CD4-positive, alpha-beta T cell treated with Interleukin-2 at 100 ng/mL for 4 hours (primary cell): ENCODE measurements at regions not wholly inside any gene's neighbourhood (a gene's known extent, or its start where the extent isn't known, plus 50 kb on each side); places are given as distances from the start of the nearest gene placed in this dataset.

Source experiments
- DNase-seq: peaks from one replicate; pipeline ENCODE4 v3.0.0-alpha.2; 2020; ENCODE audit warnings: low spot score

DNA sequence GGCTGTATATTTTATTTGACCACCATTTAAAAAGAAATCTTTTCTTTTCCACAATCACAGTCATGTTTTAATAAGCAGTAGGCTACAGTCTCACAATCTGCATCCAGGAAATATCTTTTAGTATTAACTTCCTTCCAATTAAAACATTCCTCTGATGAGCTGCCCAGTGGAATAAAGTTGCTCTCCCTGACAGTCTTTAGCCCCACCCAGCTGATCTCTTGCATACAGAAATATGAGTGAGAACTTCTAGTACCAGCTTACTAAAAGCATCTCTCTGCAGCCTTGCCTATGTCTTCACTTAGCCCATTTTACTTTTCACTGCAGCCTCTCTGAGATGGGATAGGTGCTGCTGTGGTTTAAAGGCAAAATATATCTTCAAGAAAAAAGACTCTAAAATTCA lies 143.4 kb upstream of the ANO3 start:
- DNase-seq, result no peak

DNA sequence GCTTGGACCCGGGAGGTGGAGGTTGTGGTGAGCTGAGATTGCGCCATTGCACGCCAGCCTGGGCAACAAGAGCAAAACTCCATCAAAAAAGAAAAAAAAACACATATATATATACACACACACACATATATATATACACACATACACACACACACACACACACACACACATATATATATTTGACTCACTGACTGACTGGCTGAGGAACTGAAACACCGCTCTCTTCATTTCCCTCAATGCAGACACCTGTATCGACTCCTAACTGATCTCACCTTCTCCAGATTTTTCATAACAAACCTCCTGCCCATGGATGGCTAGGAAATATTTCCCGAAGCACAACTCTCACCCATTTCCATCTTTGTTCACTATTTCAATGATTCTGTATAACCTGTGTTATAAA lies 140.7 kb upstream of the ANO3 start:
- DNase-seq, result no peak

DNA sequence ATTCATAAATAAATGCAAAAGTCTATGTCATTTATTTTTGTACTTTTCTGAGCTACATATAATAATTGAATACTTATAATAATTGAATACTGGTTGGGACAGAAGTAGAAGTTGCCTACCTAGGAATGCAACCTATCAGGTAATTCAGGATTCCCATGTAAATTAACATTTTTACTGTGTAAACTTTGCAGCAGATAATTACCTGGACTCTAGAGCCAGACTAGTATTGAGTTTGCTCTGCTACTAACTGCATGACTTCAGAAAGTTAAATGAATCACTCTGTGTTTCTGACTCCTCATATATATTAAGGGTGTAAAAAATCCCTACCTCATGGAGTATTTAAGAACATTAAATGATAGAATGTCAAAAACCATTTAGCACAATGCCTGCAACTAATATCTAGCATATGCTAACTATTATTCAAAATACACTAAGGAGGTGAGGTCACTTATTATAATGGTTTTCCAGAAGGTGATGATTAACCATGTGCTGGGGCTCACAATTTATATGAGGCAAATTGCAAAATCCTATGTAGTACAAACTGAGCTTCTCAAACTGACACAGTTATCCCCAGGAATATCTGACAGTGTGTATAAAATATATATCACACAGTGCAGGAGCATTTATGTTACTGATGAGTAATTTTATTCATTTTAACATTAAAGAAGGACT lies 138.1 kb upstream of the ANO3 start:
- no peak for DNase-seq

DNA sequence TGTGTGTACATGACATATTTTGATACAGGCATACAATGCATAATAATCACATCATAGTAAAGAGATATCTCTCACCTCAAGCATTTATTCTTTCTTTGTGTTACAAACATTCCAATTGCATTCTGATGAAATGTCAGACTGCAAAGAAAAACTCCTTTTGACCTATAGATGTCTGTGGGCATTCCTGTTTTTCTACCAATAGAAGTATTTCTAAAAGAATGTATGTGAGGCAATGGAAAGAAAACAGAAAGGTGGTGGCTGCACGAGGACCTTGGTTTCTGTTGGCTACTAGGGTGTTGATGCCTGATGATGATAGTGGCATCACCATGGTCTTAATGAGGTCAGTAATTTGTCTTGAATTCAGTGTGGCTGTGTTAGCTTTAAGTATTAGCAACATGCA lies 137.0 kb upstream of the ANO3 start:
- no peak for DNase-seq

DNA sequence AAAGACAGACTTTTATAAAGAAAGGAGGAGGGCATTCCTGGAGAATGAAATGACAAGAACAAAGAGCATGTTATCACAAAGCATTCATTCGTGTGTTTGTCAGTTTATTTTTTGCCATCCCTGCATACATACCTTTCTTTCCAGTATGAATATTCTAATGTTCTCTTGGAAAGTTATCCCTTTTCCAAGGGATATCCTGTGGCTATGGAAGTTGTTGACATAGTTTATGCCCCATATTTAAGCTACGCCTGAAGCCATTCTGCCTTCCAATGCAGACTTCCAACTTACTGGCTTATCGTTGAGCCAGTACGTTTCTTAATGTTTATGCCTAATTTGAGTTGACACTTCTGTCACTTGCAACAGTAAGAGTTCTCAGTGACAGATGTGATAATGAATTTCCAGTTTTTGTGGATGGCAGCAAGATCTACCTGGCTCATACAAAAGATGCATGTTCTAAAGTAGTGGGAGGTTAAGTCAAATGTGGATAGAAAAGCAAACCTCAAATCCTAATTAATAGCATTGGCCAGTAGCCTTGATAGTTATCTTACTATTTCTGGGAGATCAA lies 133.3 kb upstream of the ANO3 start:
- DNase-seq, result no peak

DNA sequence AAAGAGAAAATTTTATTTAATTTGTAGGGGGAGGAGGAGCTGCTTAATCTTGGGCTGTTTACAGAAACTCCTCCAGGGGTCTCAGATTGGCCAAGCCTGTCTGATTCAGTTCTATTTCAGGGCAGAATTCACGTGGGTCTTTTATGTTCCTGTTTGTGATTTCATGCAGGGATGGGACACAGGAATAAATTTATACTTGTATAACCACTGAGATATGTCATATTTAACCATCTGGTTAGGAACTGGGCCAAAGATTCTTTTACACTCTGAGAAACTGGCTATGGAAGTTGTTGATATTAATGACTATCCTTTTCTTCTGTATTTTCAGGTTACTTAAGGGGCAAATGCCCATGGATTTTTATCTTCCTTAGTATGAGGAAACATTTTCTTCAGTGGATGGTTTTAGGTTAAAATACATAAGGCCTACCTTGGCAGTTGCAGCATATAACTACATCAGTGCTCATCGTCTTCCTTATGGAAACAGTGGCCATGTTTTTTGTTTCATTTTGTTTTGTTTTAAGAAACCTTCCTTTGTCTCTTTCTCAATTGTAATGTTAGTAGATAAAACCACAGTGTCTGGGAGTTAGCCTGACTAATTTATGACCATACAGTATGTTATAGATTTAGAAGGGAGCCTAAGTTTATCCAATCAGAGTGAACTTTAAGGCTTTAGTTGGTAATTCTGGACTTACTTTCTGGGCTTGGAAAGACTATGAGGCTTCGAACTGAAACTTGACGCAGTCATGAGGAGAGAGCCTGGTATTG lies 132.4 kb upstream of the ANO3 start:
- no peak for DNase-seq

DNA sequence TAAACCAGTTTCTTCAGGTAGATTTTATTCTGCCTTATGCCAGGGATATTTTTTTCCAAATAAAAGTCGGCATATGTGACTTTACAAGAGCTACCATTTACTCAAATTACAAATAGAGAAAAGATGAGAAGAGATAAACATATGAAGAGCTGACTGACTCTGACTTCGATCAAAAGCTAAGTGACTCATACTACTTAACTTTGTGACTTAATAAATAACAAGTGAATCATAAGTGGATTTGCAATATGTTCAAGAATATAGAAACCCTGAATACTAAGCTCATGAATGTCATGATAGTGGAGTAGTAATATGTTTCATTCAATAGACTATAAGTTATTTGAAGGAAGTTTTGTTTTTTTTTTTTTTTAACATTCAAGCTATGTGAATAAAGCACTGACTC lies 130.5 kb upstream of the ANO3 start:
- no peak for DNase-seq

DNA sequence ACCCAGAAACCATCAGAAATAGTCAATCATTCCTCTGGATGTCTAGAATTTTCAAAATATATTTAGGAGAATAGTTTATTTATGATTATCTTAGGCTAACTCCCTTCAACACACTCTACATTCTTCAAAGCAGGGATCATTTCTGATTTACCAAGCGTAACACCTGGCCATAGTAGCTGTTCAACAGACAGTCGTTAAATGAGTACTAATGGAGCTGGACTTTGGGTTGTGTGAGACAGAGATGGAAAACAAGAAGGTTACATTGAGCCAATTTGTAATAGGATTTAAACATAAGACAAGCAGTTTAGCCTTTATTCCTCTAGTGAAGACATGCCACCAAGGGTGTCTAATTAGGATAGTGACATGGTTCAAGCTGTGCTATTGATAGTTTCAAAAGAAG lies 129.2 kb upstream of the ANO3 start:
- no peak for DNase-seq

DNA sequence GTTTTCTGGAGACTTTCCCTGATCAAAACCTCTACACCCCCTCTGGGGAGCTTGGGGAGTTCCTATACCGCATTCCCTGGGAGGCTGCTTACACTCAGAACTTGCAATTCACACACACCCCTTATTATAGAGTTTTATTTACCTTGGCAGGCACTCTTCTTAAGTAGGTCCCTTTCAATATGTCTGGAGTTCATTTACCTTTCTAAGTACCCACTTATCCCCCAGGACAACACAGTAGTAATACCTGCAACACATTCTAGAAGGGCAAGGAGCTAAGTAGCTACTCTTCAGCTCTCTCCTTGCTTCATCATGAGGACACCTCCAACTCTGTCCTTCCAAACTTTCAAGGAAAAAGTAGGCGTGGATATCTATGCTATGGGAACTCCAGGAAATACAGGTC lies 127.8 kb upstream of the ANO3 start:
- no peak for DNase-seq

DNA sequence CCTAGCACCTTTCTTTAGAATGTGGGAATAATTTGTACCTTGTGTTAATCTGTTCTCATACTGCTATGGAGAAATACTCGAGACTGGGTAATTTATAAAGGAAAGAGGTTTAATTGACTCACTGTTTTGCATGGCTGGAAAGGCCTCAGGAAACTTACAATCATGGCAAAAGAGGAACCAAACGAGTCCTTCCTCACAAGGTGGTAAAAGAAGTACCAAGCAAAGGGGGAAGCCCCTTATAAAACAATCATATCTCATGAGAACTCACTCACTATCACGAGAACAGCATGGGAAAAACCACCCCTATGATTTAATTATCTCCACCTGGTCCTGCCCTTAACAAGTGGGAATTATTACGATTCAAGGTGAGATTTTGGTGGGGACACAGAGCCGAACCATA lies 127.1 kb upstream of the ANO3 start:
- DNase-seq, result no peak

DNA sequence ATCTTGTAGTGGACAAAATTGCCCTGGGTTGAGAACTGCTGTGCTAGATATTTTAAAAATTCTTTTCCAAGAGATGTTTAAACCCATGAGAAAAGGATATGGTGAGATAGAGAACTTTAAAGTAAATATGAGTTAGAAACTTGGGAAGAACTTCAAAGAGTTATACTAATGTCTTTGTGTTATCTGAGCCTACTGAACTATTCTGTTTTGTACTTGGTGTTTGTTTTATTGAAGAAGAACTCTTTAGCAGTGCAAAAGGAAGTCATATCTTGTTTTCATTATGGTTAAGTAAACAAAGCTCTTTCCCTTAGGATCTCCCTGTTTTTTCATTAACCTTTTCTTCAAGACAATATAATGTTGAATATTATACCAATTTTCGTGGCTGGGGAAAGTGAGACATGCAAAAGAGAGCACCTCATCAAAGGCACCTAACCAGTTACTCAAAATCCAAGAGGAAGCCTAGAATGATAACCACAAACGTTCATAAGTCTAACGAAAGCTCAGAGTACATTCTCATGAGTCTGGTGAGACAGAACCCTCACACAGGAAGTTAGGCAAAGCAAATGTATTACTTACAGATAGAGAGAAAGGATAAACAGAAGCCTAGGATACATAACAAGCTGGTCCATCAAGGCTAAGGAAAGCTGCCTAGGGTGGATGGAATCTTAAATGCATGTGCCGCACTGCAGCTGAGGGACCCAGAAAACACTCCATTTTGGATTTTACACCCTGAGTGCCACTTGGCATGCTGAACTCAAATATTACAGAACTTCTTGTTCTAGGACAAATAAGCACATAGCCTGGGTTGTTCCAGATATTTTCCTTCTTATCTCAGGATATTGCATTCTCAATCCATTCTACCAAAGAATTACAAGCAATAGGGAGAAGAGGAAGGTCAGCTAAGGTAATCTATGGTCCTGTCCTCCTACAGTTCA lies 112.5 kb upstream of the ANO3 start:
- DNase-seq, result no peak

DNA sequence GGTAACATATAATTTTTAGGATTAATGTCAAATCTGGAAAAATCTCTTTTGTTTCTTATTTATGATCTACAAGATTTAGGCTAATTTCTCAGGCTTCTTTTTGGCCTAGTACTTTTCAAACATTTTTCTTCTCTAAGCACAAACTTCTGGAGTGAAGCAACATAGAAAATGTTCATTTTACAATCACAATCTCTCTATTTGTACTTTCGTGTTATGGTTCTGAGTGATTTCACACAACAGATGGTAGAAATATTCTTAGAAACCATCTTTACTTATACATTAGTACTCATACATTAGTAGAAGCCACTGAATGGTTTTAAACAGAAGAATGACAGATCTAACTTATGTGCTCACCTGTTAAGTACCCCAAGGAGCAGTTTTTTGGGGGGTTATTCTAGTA lies 106.3 kb upstream of the ANO3 start:
- DNase-seq, result no peak

DNA sequence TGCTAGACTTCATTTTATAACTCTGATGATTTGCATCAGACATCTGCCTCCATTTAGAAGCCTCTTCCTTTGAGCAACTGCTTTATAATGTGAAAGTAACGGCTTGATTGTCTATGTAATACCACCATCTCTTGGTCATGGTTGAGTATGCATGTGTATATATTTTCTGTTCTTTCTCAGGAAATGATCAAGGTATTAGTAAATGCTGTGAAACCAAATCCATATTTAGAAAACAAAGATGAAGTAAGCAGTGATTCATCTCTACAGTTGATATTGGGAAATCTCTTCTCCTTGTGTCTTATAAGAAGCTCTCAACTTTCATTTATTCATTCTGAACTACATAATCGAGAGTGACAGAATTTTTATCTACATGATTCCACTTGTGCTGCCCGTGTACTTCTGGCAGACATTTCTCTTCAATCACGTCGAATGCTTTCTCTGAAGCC lies 104.6 kb upstream of the ANO3 start:
- no peak for DNase-seq

DNA sequence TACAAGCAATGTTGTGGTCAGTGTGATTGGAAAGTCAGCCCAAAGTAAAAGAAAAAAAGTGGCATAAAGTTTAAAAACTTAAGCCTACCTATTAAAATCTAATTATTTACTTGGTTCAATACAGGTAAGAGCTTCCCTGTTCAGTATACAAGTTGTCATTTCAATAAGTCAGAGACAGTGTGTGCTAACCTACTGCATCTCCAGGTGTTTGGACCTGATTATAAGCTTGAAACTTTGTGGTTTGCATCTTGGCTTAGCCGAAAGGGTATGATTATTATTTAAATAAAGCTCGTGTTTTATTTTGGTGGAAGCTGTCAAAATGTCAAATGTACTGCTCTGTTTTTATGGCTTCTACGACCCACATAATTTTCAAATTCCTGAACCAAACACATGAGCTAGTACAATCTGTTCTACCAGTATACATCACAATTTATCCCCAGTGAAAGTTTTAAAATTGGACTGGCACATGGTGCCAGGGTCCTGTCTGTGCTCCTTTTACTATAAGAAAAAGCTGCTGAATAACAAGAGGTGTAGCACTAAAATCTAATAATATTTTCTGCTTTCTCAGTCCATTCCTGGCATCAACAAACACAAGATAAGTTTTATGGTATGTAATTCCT lies 103.9 kb upstream of the ANO3 start:
- DNase-seq, result no peak

DNA sequence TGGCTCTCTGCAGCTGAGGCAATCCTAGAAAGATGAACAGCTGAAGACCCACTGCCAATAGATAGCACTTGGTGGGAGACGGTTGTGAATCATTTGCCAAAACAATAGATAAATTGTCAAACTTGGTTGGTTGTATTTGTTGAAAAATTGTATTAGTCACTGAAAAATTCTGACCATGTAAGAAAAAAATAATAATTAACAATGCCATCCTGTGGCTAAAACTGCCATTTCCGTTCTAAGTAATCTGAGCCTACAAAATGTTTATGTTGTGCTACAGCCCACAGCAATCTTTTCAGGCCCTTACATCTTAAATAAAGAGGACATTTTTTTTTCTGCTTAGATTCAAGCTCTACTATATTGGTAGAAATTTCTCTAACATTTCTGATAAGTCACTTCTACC lies 103.2 kb upstream of the ANO3 start:
- no peak for DNase-seq

DNA sequence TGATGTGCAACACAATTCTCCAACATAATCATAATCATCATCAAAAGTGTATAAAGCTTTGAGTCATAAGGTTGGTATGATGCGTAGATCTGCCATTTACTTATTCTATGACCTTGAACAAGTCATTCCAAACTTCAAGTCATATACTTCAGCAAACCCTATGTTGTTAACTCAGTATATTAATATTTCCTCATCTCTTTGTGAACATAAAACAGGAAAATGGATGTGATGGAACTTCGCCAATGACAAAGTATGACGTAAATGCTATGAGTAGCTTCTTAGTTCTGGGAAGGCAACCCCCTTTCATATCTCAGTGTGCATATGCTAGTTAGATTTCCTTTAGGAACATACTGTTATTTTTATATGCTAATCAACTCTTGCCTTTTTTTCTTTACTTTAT lies 102.7 kb upstream of the ANO3 start:
- DNase-seq, result no peak

DNA sequence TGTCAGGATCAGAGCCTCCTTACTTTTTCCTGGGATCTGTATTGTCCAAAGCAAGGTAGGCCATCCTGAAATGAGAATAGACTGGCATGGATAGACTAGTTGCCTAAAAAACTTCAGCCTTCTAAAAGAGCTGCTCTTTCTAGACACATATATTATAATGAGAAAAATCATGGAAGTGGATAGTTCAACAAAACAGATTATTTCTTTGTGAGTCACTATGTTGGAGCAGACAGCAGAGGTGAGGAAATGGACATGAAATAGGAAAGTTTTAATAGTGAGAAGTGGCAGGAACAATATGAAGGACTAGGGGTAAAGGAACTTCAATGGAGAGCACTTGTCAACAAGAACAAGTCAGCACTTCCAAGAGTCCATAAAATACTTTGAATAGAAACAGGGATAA lies 101.9 kb upstream of the ANO3 start:
- DNase-seq, result no peak

DNA sequence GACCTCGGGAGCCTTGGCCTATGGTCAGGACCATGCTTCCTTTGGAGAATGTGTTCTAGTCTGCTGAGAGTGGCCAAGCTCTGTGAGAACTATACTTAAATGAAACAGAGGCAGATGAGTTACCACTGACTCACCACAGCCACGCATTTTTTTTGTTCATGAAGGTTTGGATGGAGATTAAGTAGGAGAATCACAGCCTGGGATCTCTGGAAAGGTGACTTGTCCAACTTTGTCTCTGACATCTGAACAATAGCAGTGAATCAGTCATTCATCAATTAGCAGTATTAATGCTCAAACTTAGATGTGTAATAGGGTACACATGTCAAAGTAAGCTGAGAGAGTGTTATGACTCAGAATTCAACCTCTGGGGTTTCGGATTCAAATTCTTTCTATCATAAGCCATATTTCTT lies 100.7 kb upstream of the ANO3 start:
- DNase-seq, result no peak

DNA sequence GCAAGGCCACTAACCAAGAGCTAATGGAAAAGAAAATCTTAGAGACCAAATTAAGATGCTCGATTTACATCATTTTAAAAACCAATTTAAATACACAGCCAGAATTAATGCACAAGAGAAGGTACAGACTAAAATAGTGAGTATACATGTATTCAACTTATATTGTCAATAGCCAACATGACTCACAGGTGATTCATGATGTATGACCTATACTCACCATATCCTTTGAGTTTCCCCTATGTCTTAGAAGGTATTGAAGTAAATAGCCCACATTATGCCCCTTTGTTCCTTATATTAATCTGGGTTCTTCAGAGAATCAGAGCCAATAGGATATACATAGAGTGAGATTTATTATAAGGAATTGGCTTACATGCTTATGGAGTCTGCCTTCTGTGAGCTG lies 97.5 kb upstream of the ANO3 start:
- DNase-seq, result no peak

DNA sequence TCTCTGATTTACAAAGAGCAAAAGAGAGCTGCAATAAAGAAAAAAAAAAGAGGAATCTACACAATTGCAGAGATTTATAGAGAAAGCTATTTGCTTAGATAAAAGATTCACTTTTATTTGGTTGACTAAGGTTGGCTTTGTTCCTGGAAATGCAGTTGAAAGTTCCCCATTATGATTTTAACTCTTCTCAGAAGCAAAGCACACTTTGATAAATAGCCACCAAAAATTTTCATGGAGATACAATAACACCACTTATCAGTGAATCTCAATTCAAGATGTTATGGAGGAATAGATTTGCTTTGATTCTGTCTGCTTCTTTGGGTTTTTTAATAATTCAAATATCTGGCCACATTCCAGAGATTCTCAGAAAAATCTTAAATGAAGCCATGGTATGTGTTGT lies 88.5 kb upstream of the ANO3 start:
- DNase-seq, result no peak

DNA sequence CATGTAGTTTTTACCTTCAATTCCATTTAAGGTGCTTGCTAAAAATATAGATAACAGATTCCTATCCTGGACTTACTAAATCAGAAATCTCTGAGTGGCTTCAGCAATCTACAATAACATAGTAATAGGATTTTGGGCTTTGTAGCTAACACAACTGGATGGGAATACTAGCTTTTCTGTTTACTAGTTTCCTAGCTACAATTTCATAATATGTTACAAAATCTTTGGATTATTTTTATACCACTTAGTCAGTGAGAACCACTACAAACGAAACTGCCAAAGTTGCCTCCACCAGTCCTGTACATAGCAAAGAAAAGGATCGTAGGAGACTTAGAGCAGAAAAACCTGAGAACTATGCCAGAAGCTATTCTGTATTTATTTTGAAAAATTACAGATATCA lies 87.7 kb upstream of the ANO3 start:
- no peak for DNase-seq

DNA sequence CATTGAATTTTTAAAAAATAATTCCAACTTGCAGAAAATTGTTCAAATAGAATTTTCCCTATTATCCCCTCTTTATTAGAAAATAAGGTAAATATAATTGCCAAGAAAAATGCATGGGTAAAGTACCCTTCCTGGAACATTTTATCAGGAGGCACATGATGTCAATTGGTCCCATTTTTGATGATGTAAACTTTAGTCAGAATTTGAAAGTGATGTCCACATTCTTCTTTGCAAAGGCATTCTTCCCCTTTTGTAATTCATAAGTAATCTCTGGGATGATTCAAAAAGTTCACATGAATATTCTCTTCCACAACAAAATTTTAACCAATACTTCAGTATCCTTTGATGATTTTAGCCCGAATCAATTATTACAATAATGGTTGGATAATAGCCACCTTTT lies 86.9 kb upstream of the ANO3 start:
- DNase-seq, result no peak
